GM21529 (cell line): ENCODE measurements at regions not wholly inside any gene's neighbourhood (a gene's known extent, or its start where the extent isn't known, plus 50 kb on each side); places are given as distances from the start of the nearest gene placed in this dataset.
A peak's percentile ranks its signal among the peaks of the same experiment; 100 is the strongest.
"Not testable (repeated sequence)": the region's sequence is repeated elsewhere in the genome, so short reads cannot be mapped to it uniquely, and the experiment has no call there.

Source experiments
- ATAC-seq: cut with Tn5 transposase; IDR thresholded peaks from one replicate; pipeline ENCODE4 v1.9.1; 2021; ENCODE audit not compliant: unreplicated experiment

- no peak for ATAC-seq
Observed at GRCh38 chr10:44279426-44280126, 105.3 kb downstream of the CXCL12 start.

DNA sequence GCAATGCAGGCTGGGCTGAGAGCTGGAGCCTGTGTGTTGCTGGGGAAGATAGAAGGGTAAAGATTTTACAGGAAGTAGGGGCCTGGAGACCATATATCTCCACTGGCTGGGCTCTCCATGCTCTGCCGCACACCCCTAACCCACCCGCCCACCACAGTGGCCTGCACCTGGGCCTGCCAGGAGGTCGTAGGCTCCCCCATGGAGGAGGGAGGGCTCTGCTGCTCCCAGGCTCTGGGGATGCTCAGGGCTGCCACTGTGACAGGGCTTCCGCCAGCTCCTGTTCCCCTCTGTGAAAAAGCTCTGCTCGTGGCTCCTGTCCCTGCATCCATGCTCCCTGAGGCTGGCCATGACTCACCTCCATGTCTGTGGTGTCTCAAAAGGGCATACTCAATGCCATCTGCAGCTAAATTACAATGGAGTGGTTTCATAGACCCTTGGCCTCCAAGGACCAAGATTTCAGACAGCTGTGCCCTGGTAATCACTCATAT lies 106.0 kb downstream of the CXCL12 start:
- ATAC-seq, result no peak

DNA sequence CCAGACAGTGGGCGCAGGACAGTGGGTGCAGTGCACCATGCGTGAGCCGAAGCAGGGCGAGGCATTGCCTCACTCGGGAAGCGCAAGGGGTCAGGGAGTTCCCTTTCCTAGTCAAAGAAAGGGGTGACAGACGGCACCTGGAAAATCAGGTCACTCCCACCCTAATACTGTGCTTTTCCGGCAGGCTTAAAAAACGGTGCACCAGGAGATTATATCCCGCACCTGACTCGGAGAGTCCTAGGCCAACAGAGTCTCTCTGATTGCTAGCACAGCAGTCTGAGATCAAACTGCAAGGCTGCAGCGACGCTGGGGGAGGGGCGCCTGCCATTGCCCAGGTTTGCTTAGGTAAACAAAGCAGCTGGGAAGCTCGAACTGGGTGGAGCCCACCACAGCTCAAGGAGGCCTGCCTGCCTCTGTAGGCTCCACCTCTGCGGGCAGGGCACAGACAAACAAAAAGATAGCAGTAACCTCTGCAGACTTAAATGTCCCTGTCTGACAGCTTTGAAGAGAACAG lies 116.4 kb downstream of the CXCL12 start:
- not testable (repeated sequence) for ATAC-seq

GRCh38 chr10:44267007-44267406 lies 117.9 kb downstream of the CXCL12 start:
- no peak for ATAC-seq

DNA sequence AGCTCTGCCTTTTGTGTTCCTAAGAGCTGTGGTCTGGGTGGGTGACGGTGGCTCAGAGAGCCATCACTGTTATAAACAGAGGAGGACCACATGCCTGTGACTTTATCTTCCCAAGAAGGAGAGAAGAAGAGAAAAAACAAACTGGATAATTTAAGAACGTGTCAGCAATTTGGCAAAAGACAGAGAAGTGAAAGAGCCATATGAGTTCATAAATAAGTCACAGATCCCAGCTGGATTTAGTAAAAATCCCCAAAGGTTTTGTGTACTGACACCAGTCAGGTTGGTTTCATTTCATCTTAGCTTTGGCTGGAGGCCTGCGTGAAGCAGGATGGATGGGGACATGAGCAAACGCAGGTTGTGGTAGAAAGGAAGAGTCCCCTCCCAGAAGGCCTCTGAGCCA lies 120.7 kb downstream of the CXCL12 start:
- peak; percentile 39 for ATAC-seq

DNA sequence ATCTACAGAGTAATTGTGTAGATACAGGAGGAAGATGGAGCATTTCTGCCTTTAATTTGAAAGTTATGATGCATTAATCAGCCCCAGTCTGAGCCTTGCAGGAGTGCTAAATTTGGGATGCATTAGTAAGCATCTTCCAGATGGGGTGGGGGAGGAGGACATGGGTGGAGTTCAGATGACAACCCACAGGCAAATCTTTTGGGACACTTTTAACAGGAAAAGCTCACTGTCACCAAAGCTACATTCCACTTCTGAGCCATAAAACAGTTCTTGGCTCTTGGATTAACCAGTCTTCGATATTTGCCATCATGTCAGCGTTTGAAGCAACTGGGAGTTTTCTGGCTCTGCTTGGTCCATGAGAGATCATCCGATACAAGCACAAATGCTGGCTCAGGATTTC lies 121.1 kb downstream of the CXCL12 start:
- ATAC-seq, result no peak

- ATAC-seq, result no peak
Observed at GRCh38 chr10:44262551-44263251, 122.2 kb downstream of the CXCL12 start.

- ATAC-seq, result peak; percentile 45
Observed at GRCh38 chr10:44261710-44262455, 123.0 kb downstream of the CXCL12 start.

DNA sequence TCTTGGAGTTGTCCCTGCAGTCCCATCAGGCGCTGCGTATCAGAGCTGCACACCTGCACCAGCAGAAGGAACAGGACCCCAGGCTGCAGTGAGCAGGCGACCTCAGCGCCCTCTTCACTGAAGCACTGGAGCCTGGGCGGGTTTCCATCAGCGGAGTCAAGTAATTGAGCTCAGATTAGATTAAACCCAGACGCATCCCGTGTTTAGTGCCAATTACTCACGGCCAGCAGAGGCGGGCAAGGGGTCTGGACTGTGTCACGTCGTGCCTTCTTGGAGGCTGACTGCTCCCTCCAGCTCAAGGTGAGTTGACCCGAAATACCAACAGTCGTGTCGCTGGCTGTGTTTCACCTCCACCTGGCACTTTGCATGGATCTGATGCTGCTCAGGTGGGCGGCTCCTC lies 123.6 kb downstream of the CXCL12 start:
- ATAC-seq, result no peak

DNA sequence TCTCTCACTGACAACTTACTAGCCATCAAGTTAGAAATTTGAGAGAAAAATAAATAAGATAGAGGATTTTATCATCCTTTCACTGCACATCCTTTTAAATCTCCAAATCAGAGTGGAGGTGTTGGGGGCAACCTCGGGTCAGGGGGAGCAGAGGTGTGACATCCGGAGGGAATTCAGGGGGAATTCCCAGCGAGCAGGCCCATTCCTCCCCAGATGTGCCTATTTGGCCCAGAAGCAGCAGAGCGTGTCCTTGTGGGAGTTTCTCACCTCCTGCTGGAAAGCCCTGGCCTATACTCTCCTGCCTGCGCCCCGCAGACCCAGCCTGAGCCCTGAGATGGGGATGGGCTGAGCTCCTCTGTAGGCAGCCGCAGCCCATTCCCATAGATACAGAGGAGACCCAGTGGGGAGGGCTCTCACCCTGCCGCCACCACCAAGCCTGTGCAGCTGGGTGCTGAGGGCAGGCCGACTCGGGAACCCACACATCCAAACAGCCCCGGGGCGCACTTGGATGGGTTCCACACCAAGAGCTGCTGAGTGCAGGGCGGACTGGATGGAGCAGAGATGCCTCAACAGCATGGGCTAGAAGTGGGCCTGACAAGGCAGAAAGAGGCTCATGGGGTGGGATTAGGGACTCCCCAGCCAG lies 124.5 kb downstream of the CXCL12 start:
- peak; percentile 40 for ATAC-seq

DNA sequence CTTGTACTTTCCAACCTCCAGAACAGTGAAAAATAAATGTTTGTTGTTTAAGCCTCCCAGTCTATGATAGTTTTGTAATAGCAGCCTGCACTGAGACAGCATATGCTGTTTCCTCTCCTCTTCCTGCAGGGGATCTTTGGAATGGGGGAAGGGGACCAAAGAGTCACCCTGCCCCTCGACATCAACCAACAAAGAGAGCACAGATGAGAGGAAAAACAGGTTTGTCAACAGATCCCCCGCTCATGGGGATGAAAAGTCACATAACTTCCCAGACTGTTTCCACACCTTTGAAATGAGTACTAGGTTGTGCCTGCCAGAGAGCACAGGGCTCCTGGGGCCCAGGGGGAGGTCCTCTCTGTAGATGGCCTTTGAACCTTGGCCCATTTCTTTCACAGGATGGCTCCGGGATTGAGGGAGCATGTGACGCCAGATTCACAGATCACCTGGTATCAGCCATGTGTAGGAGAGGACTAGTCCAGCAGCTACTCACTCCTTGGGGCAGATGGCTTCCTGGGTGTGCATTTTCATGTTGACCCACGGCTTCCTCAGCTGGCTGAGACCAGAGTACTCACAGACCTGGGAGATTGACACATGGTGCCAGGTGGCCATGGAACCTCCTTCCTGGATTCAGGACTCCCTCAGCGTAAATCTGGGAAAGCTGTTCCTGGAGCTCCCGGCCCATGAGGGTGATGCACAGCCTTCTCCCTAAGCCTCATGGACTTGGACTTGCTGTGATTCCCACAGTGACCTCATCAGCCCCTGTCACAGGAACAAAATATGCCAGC lies 125.6 kb downstream of the CXCL12 start:
- no peak for ATAC-seq

DNA sequence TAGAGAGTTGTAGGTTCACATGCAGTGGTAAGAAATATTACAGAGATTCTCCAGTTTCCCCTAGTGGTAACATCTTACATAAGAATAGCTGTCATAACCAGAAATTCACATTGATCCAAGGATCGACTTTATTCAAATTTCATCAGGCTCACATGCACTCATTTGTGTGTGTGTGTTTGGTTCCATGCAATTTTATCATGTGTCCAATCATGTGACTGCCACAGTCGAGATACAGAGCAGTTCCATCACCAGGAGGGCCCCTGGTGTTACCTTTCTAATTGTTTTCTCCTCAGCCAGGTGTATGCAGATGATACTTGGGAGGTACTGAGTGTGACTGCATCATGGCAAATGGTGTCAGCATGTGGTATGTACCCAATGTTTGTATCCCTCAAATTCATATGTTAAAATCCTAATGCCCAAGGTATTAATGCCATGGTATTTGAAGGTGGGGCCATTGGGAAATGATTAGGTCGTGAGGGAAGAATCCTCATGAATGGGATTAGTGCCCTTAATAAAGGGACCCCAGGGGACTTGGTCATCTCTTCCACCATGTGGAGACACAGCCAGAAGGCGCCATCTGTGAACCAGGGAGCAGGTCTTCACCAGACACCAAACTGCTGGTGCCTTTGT lies 126.3 kb downstream of the CXCL12 start:
- ATAC-seq, result no peak

DNA sequence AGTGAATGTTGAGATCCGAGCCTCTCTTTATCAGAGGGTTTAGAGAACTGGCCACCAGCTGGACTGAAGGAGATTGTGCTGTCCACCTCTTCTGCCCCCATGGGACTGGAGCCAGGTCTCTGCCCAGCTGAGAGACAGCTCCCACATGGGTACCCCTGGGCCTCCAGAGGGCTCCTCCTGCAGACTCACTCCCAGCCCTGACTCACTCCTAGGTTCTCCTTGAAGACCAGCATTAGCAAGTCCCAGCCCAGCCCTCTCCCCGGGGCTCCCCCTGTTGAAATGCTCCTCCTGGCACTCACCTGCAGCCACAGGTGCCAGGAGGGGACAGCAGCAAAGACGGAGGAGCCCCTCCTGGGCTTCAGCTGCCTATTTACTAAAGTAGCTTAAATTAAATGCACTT lies 126.9 kb downstream of the CXCL12 start:
- ATAC-seq, result no peak

DNA sequence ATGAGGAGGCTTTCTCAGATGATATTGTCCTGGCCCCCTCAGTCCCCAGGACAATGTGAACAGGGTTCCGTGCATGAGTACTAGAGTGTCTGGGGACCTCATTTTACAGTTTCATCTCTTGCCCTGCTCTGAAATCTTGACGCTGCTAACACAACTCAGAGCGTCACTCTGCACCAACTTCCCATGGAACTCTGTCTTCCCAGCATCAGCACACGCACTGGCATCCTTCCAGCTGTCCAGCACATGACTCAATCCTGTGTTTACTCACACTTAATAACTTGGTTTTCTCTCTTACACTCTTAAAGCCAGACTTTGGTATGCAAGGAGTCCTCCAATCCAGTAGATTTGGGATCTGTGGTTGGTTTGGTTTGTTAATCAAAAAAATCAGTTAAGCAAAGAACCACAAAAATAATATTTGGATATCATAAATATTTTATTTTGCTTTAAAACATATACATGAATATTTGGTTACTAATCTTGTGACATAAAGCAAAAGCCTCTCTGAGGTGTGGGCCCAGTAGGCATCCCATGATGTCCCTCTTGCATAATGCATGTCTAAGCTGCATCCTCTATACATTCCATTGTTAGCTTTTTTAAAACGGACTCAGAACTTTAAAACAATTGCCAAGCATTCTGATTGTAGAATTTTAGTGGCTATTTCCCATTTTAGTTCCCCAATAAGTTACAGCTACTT lies 131.0 kb downstream of the CXCL12 start:
- ATAC-seq, result no peak

DNA sequence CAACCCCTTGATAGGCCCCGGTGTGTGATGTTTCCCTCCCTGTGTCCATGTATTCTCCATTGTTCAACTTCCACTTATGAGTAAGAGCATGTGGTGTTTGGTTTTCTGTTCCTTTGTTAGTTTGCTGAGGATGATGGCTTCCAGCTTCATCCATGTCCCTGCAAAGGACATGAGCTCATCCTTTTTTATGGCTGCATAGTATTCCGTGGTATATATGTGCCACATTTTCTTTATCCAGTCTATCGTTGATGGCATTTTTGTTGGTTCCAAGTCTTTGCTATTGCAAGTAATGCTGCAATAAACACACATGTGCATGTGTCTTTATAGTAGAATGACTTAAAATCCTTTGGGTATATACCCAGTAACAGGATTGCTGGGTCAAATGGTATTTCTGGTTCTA lies 132.3 kb downstream of the CXCL12 start:
- ATAC-seq, result not testable (repeated sequence)

DNA sequence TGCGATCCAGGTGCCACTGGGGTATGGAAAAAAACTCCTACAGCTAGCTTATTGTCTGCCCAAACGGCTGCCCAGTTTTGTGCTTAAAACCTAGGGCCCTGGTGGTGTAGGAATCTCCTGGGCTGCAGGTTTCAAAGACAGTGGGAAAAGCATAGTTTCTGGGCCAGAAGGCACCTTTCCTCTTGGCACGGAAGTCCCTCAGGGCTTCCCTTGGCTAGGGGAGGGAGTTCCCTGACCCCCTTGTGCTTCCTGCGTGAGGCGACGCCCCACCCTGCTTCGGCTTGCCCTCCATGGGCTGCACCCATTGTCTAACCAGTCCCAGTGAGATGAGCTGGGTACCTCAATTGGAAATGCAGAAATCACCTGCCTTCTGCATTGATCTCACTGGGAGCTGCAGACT lies 135.0 kb downstream of the CXCL12 start:
- not testable (repeated sequence) for ATAC-seq

DNA sequence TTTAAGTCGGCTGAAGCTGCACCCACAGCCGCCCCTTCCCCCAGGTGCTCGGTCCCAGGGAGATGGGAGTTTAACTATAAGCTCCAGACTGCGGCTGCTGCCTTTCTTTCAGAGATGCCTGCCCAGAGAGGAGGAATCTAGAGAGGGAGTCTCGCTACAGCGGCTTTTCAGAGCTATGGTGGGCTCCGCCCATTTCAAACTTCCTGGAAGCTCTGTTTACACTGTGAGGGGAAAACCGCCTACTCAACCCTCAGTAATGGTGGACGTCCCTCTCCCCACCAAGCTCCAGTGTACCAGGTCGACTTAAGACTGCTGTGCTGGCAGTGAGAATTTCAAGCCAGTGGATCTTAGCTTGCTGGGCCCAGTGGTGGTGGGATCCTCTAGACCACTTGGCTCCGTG lies 135.4 kb downstream of the CXCL12 start:
- no peak for ATAC-seq

DNA sequence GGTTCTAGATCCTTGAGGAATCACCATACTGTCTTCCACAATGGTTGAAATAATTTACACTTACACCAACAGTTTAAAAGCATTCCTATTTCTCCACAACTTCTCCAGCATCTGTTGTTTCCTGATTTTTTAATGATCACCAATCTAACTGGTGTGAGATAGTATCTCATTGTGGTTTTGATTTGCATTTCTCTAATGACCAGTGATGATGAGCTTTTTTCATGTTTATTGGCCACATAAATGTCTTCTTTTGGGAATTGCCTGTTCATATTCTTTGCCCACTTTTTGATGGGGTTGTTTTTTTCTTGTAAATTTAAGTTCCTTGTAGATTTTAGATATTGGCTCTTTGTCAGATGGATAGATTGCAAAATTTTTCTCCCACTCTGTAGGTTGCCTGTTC lies 138.2 kb downstream of the CXCL12 start:
- ATAC-seq, result not testable (repeated sequence)

GRCh38 chr10:44246287-44246686 lies 138.6 kb downstream of the CXCL12 start:
- not testable (repeated sequence) for ATAC-seq
